D721Med (cell line): ENCODE measurements at regions not wholly inside any gene's neighbourhood (a gene's known extent, or its start where the extent isn't known, plus 50 kb on each side); places are given as distances from the start of the nearest gene placed in this dataset.
"Not testable (repeated sequence)": the region's sequence is repeated elsewhere in the genome, so short reads cannot be mapped to it uniquely, and the experiment has no call there.

Experiments
- DNase-seq: peaks from one replicate; pipeline ENCODE4 v3.0.0; 2011; ENCODE audit warnings: low spot score; ENCODE audit not compliant: insufficient read length
- FAIRE-seq: peaks from 2 replicates; lab custom pipeline; 2011; peaks lifted over from hg19 to GRCh38; lab: Jason Lieb, UNC
- TF ChIP-seq, protein P1 (sequence below): IDR thresholded peaks from 2 replicates; pipeline ENCODE4 v1.5.1; 2012; ENCODE audit warnings: mild to moderate bottlenecking, control low read depth; ENCODE audit not compliant: insufficient read depth; ENCODE audit errors: missing control alignments

GRCh38 chr7:76142861-76143260 lies 58.8 kb upstream of the SRRM3 start:
- DNase-seq: no peak
- no peak for FAIRE-seq
- TF ChIP-seq, protein P1, sequence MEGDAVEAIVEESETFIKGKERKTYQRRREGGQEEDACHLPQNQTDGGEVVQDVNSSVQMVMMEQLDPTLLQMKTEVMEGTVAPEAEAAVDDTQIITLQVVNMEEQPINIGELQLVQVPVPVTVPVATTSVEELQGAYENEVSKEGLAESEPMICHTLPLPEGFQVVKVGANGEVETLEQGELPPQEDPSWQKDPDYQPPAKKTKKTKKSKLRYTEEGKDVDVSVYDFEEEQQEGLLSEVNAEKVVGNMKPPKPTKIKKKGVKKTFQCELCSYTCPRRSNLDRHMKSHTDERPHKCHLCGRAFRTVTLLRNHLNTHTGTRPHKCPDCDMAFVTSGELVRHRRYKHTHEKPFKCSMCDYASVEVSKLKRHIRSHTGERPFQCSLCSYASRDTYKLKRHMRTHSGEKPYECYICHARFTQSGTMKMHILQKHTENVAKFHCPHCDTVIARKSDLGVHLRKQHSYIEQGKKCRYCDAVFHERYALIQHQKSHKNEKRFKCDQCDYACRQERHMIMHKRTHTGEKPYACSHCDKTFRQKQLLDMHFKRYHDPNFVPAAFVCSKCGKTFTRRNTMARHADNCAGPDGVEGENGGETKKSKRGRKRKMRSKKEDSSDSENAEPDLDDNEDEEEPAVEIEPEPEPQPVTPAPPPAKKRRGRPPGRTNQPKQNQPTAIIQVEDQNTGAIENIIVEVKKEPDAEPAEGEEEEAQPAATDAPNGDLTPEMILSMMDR: no peak

GRCh38 chr7:76144664-76145270 lies 56.9 kb upstream of the SRRM3 start:
- FAIRE-seq, DNase-seq: not testable (repeated sequence)

GRCh38 chr7:76146374-76146773 lies 55.3 kb upstream of the SRRM3 start:
- FAIRE-seq (no peak), DNase-seq (no peak)
- TF ChIP-seq, protein P1: no peak

- not testable (repeated sequence) for FAIRE-seq, DNase-seq
These were observed 52.7 kb upstream of the SRRM3 start for GRCh38 chr7:76148947-76149346.

DNA sequence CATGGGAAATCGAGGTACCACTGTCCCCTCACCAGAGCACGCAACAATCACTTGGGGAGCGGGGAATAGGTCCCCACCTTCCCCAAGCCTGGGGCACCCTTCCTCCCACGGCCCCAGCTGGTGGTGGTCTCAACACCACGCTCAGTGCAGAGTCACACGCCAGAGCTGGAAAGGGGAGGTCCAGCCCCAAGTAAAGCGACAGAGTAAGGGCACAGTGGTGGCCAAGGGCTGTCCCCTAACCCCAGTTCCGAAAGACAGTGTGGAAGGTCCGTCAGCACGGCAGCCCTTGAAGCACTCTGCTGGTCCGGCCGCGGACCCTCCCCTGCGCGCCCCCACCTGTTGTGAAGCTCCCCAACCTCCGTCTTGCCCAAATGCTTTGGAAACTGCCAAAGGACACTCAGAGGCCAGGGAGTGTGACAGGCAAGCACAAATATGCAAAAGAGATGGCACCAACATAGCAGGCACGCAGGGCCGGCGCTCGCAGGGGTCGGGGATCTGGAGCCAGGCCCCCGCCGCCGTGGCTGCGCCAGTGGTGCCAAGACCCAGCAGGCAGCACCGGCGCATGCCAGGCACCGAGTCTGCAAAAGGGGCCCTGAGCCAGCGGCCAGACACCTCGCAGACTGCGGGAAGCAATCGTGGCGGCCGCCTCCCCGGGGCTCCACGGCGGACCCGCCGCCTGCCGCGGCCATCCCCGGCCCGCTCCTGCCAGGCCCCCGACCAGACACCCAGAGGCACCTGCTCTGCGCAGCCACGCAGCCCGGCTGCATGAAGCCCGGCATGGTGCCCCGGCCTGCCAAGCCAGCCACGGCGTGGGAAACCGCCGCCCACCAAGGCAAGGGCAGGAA lies 51.6 kb upstream of the SRRM3 start:
- TF ChIP-seq, protein P1: no peak
- DNase-seq (no peak), FAIRE-seq (no peak)
